H1 (cell line): ENCODE measurements at regions not wholly inside any gene's neighbourhood (a gene's known extent, or its start where the extent isn't known, plus 50 kb on each side); places are given as distances from the start of the nearest gene placed in this dataset.

ENCODE experiments used
- CTCF ChIA-PET: fragments of 300-600 bp; sonication (Branson Sonifier 250); formaldehyde crosslinking; loops from one replicate; lab custom pipeline; 2021; ENCODE audit not compliant: partially characterized antibody; lab: Charles Lee
- POLR2A ChIA-PET: fragments of 300-600 bp; sonication (Branson Sonifier 250); formaldehyde crosslinking; loops from one replicate; lab custom pipeline; 2021; ENCODE audit warnings: inconsistent platforms; ENCODE audit not compliant: partially characterized antibody; lab: Charles Lee
- DNase-seq, 2 experiments: peaks; one replicate each; pipeline versions ENCODE4 v3.0.0 to v3.0.0-alpha.2; 2010 to 2022; ENCODE audit warnings: low spot score in 2 of 2, low read depth in 1 of 2, mixed read lengths in 1 of 2
- FAIRE-seq: peaks from 2 replicates; lab custom pipeline; 2011; peaks lifted over from hg19 to GRCh38; lab: Jason Lieb, UNC
- H2AFZ ChIP-seq: 2 replicates; pipeline ENCODE4 v1.8.1; 2012; ENCODE audit warnings: low read length, inconsistent platforms
- H2AK5ac ChIP-seq: 2 replicates; pipeline ENCODE4 v1.6.1; 2013; ENCODE audit warnings: low read depth, low read length
- H2BK120ac ChIP-seq: replicated peaks from 2 replicates; pipeline ENCODE3; 2013; ENCODE audit warnings: low read depth, low read length, inconsistent platforms
- H2BK12ac ChIP-seq: 2 replicates; pipeline ENCODE4 v1.6.1; 2013; ENCODE audit warnings: low read depth, low read length
- H2BK15ac ChIP-seq: 2 replicates; pipeline ENCODE4 v1.6.1; 2013; ENCODE audit warnings: low read length
- H2BK20ac ChIP-seq: 2 replicates; pipeline ENCODE4 v1.6.1; 2013; ENCODE audit warnings: low read length
- H2BK5ac ChIP-seq: 2 replicates; pipeline ENCODE4 v1.6.1; 2013; ENCODE audit warnings: low read depth, low read length
- H3K14ac ChIP-seq: 2 replicates; pipeline ENCODE4 v1.6.1; 2013; ENCODE audit warnings: inconsistent platforms; ENCODE audit not compliant: insufficient read length
- H3K18ac ChIP-seq: 2 replicates; pipeline ENCODE4 v1.6.1; 2013; ENCODE audit warnings: low read length; ENCODE audit errors: extremely low read depth
- H3K23ac ChIP-seq: 2 replicates; pipeline ENCODE4 v1.6.1; 2013; ENCODE audit warnings: inconsistent platforms; ENCODE audit not compliant: insufficient read length
- H3K23me2 ChIP-seq: 2 replicates; pipeline ENCODE4 v1.6.1; 2013; ENCODE audit warnings: low read depth, low read length
- H3K27ac ChIP-seq: 2 replicates; pipeline ENCODE4 v1.6.1; 2011; ENCODE audit warnings: low read depth, low read length, inconsistent platforms
- H3K27me3 ChIP-seq, 4 experiments: replicated peaks in 1 of 4; 1 replicate in 1 of 4; 2 replicates in 3 of 4; pipeline versions ENCODE4 v1.6.1 to v1.8.1; 2011 to 2013; ENCODE audit warnings: low read length in 3 of 4, mild to moderate bottlenecking in 3 of 4, inconsistent platforms in 2 of 4, mixed read lengths in 2 of 4, moderate library complexity in 1 of 4; ENCODE audit not compliant: control insufficient read depth in 3 of 4, insufficient read depth in 3 of 4; ENCODE audit errors: extremely low read depth in 1 of 4
- H3K36me3 ChIP-seq, 4 experiments: 2 replicates each; pipeline versions ENCODE4 v1.6.1 to v1.8.1; 2011 to 2013; ENCODE audit warnings: mild to moderate bottlenecking in 4 of 4, low read length in 3 of 4, moderate library complexity in 2 of 4, control low read depth in 1 of 4, inconsistent platforms in 1 of 4; ENCODE audit not compliant: insufficient read depth in 4 of 4, control insufficient read depth in 2 of 4
- H3K4ac ChIP-seq: replicated peaks from 2 replicates; pipeline ENCODE3; 2013; ENCODE audit warnings: low read length, low read depth, mixed read lengths, inconsistent platforms; ENCODE audit not compliant: insufficient read length
- H3K4me1 ChIP-seq, 4 experiments: replicated peaks in 1 of 4; 1 replicate in 1 of 4; 2 replicates in 3 of 4; pipeline versions ENCODE4 v1.6.1 to v1.8.1; 2011 to 2013; ENCODE audit warnings: low read length in 3 of 4, inconsistent platforms in 2 of 4, mixed read lengths in 1 of 4; ENCODE audit not compliant: insufficient read depth in 4 of 4, control insufficient read depth in 3 of 4
- H3K4me2 ChIP-seq, 2 experiments: 2 replicates each; pipeline versions ENCODE4 v1.6.1 to v1.8.1; 2011 to 2013; ENCODE audit warnings: low read depth in 2 of 2, low read length in 2 of 2, control low read depth in 1 of 2, inconsistent platforms in 1 of 2, mild to moderate bottlenecking in 1 of 2; ENCODE audit not compliant: insufficient read depth in 1 of 2
- H3K4me3 ChIP-seq, 4 experiments: fragments of 200-600, 300-600 bp in 1 of 4; sonication (generic), shearing (Covaris generic), sonication (Bioruptor Twin) in 1 of 4; 2 replicates each; pipeline versions ENCODE4 v1.5.1 to v1.8.1; 2011 to 2016; ENCODE audit warnings: low read length in 4 of 4, low read depth in 3 of 4, control low read depth in 2 of 4, inconsistent platforms in 2 of 4, mild to moderate bottlenecking in 2 of 4, mixed read lengths in 1 of 4, moderate library complexity in 1 of 4; ENCODE audit not compliant: insufficient read depth in 2 of 4; ENCODE audit errors: extremely low read depth in 1 of 4
- H3K56ac ChIP-seq: replicated peaks from 2 replicates; pipeline ENCODE3; 2013; ENCODE audit warnings: low read depth, mild to moderate bottlenecking, mixed read lengths, low read length, inconsistent platforms; ENCODE audit not compliant: insufficient read length
- H3K79me1 ChIP-seq: 2 replicates; pipeline ENCODE4 v1.6.1; 2013; ENCODE audit warnings: low read depth, low read length, control low read depth
- H3K79me2 ChIP-seq, 2 experiments: 2 replicates each; pipeline versions ENCODE4 v1.6.1 to v1.8.1; 2012 to 2013; ENCODE audit warnings: low read length in 2 of 2, mild to moderate bottlenecking in 2 of 2, inconsistent platforms in 1 of 2; ENCODE audit not compliant: insufficient read depth in 2 of 2, control insufficient read depth in 1 of 2
- H3K9ac ChIP-seq, 4 experiments: replicated peaks in 1 of 4; 1 replicate in 1 of 4; 2 replicates in 3 of 4; pipeline versions ENCODE4 v1.6.1 to v1.8.1; 2011 to 2013; ENCODE audit warnings: low read depth in 3 of 4, low read length in 3 of 4, control low read depth in 2 of 4, mild to moderate bottlenecking in 2 of 4, moderate library complexity in 2 of 4, inconsistent platforms in 1 of 4; ENCODE audit errors: extremely low read depth in 1 of 4
- H3K9me3 ChIP-seq, 2 experiments: 2 replicates each; pipeline versions ENCODE4 v1.6.1 to v1.8.1; 2012 to 2013; ENCODE audit warnings: mild to moderate bottlenecking in 2 of 2, moderate library complexity in 2 of 2, control low read depth in 1 of 2, inconsistent platforms in 1 of 2, low read depth in 1 of 2, low read length in 1 of 2, mixed read lengths in 1 of 2; ENCODE audit not compliant: insufficient read depth in 2 of 2
- H4K20me1 ChIP-seq, 2 experiments: replicated peaks in 1 of 2; 2 replicates each; pipeline versions ENCODE3 to v1.8.1; 2011 to 2013; ENCODE audit warnings: inconsistent platforms in 2 of 2, low read length in 2 of 2, mild to moderate bottlenecking in 1 of 2; ENCODE audit not compliant: insufficient read depth in 2 of 2, control insufficient read depth in 1 of 2
- H4K5ac ChIP-seq: 2 replicates; pipeline ENCODE4 v1.6.1; 2013; ENCODE audit warnings: low read length, low read depth, mixed read lengths, inconsistent platforms; ENCODE audit not compliant: insufficient read length
- H4K8ac ChIP-seq: 2 replicates; pipeline ENCODE4 v1.8.0; 2013; ENCODE audit warnings: mild to moderate bottlenecking, moderate library complexity, low read length, inconsistent platforms; ENCODE audit not compliant: insufficient read depth; ENCODE audit errors: extremely low read depth
- H4K91ac ChIP-seq: replicated peaks from 2 replicates; pipeline ENCODE3; 2013; ENCODE audit warnings: low read length, mixed read lengths, inconsistent platforms; ENCODE audit not compliant: insufficient read length
- CREB1 ChIP-seq: IDR thresholded peaks from 2 replicates; pipeline ENCODE4 v1.6.1; 2012; ENCODE audit warnings: inconsistent platforms
- EGR1 ChIP-seq: IDR thresholded peaks from 2 replicates; pipeline ENCODE4 v1.6.1; 2011; ENCODE audit warnings: low read depth, low read length, borderline replicate concordance
- RXRA ChIP-seq: IDR thresholded peaks from 2 replicates; pipeline ENCODE4 v1.6.1; 2011; ENCODE audit warnings: low read depth, mild to moderate bottlenecking, low read length, moderate library complexity; ENCODE audit not compliant: insufficient read depth
- WGBS, 2 experiments: shearing (Covaris generic) in 1 of 2; methylation state at CpG; one replicate each; pipeline versions ENCODE4 v1.1.6 to v1.1.7; 2013 to 2015; ENCODE audit warnings: low lambda C conversion rate in 2 of 2, mixed read lengths in 2 of 2, inconsistent platforms in 1 of 2, low coverage in 1 of 2, missing lambda C conversion rate in 1 of 2; ENCODE audit not compliant: insufficient replicate concordance in 2 of 2, insufficient coverage in 1 of 2, insufficient read length in 1 of 2; ENCODE audit errors: extremely low coverage in 1 of 2, missing lambda C conversion rate in 1 of 2; 5-methylcytosine and 5-hydroxymethylcytosine counted together

DNA sequence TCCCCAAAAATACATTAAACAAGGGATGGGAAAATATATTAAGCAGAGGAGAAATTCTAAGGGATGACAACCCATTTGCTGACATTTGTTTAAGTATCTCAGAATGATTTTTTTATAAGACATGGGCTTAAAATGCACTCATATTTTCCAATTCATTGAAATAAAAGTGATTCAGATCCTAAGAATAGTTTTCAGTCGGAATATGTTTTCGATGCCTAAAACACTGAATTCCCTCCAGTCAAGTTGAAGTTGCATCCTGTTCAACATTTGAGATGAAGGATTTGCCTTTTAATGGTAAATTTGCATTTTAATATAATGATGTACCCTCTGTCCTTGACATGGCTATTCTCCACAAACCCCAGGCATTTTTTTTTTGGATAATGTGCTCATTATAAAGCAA, 79.3 kb downstream of the PTCHD4 start:
- Histone ChIP-seq H3K79me2 (no peaks in the 10 kb centered on the region), H3K4me2 (no peak overlapping the region), H3K4me3 (no peak overlapping the region), H3K9me3 (no peaks in the 10 kb centered on the region), H3K27me3 (no peaks in the 10 kb centered on the region), H4K8ac (no peak overlapping the region), H3K18ac (no peak overlapping the region), H3K36me3 (no peaks in the 10 kb centered on the region), H3K4ac (no peak overlapping the region), H3K79me1 (no peaks in the 10 kb centered on the region), H2AK5ac (no peak overlapping the region), H3K23ac (no peak overlapping the region), H4K91ac (no peak overlapping the region), H3K9ac (no peak overlapping the region), H2BK12ac (no peak overlapping the region), H2BK20ac (no peak overlapping the region), H2BK15ac (no peak overlapping the region), H3K56ac (no peak overlapping the region), H2AFZ (no peak overlapping the region), H3K4me1 (no peaks in the 10 kb centered on the region), H3K14ac (no peak overlapping the region), H4K5ac (no peak overlapping the region), H3K23me2 (no peaks in the 10 kb centered on the region), H2BK120ac (no peak overlapping the region), H4K20me1 (no peaks in the 10 kb centered on the region), H2BK5ac (no peak overlapping the region), H3K27ac (no peak overlapping the region)
- 77% methylated on average over 2 of the region's 2 CpGs; no CpG with 5 or more reads in 1 of the 2 experiments for WGBS, 2 experiments
- FAIRE-seq (no peak), DNase-seq (no peak)
- POLR2A ChIA-PET: no interaction called here
- CTCF ChIA-PET: no interaction called here
- TF ChIP-seq EGR1: no peak
- no peak for TF ChIP-seq CREB1
- no peak for TF ChIP-seq RXRA
